ENCODE measurements at regions not wholly inside any gene's neighbourhood (a gene's known extent, or its start where the extent isn't known, plus 50 kb on each side); places are given as distances from the start of the nearest gene placed in this dataset.

DNA sequence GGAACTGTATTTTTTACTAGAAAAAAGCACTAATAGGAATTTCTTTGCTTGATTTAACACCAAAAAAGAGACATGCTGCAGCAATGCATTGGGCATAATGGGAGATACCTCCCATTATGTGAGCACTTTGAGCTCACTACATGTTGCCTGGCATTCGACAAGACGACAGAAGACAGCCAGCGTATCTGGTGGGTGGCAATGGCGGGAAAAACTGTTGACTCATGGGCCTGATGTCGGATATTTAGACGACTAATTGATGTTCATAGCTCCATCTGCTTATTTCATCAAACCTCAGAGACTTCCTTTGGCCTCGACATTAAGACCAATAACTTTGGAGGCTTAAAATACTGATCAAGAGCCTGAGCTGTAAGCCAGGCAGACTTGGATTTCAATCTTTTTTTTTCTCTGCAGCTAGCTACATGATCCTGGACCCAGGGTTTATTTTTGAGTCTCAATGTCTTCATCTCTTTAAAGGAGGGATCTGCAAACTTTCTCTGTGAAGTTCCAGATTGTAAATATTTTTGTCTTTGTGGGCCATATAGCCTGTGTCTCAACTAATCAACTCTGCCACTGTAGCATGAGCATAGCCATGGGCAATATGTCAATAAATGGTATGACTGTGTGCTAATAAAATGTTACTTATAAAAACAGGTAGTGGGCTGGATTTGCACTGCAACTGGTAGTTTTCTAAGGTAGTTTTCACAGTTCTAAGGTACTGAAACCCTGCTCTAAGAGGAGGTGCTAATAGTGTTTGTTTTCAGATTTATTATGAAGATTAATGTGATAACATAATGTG lies 375.1 kb downstream of the METTL15 start:
- DNase-seq (ENCODE audit: low spot score) = no peak

- no peak for DNase-seq (ENCODE audit: low spot score)
These were observed 374.5 kb downstream of the METTL15 start for GRCh38 chr11:28482666-28483065.

- DNase-seq (ENCODE audit: low spot score) = no peak
These were observed 373.7 kb downstream of the METTL15 start for GRCh38 chr11:28481616-28482480.

DNA sequence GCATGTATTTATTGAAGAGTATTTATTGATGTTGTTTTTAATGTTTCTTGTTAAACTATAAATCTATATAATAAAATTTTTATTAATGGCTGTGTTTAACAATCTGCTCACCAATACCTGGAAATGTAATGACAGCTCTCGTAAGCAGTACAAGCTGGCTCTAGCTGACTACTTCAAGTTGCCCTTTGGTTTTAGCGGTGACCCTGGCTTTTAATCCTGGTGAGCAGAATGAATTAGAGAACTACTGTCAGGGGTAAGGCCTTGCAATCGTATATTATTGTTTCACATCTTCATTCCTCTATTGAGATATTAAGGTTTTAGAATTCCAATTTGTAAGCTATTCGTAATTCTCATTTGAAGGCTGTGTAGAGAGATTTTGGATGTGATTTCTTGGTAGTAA lies 372.2 kb downstream of the METTL15 start:
- no peak for DNase-seq (ENCODE audit: low spot score)

DNA sequence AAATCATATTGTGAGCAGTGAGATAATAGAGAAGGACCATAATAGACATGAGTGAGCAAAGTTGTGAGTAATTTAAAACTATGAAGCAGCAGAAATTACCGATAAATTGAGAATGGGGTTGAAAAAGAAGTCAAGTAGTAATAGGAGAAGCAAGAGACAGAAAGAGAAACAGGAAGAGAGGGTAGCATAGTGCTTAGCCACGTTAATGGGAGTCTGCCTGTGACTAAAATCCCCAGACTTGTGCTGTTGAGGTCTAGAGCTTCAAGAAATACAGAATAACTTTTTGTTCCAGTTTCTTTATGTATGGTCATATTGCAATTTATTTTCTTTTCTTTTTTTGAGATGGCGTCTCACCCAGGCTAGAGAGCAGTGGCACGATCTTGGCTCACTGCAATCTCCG lies 368.7 kb downstream of the METTL15 start:
- no peak for DNase-seq (ENCODE audit: low spot score)

DNA sequence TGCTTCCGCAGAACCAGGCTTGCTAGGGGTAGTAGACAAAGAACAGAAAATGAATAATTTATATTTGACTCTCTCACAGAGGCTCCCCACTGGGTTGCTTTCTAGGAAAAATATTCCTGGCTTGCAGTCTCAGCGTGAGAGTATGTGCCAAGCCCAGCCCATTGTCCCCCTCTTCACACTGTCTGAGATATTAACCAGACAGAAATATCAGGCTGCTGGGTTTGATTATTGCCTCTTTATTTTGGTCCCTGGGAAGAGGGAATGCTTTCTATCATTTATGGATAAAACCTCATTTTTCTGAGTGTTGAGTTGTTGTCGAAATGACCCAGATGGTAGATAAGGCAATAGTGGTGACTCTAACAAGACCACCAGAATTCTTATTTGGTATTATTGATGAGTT lies 367.9 kb downstream of the METTL15 start:
- no peak for DNase-seq (ENCODE audit: low spot score)

GRCh38 chr11:28472904-28473303 lies 364.7 kb downstream of the METTL15 start:
- DNase-seq (ENCODE audit: low spot score) = no peak

GRCh38 chr11:28471537-28471936 lies 363.3 kb downstream of the METTL15 start:
- no peak for DNase-seq (ENCODE audit: low spot score)

DNA sequence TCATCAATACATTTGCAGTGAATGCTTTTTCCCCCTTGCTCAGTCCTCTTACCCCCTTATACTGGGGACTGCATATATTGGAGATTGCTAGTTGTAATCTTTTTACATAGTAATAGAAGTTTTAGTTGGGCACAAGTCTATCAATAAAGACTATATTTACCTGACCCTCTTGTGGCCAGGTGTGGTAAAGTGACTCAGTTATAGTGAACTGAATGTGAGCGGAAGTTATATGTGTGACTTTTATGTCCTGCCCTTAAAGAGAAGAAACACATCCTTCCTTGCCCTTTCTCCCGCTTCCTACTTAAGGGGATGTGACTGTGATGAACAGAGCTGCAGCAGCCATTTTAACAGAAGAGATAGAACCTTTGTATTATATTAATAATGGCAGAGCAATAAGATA lies 362.0 kb downstream of the METTL15 start:
- no peak for DNase-seq (ENCODE audit: low spot score)

DNA sequence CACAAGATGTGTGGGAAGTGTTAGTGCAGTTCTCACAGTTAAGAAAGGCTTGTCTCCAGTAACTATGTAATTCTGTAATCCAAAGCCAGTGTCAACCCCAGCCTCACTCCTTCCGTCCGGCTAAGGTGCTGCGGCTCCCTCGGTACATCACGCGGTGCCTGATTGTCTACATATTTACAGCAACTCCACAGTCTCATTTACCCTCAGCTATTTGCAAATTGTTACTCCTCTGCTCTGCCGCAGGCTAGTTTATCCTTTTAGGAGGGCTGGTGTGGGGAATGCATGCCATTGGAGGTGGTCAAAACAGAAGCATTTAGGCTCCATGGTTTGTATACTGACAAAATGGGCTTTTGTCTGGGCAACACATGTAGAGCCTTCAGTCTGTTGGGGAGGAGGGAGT lies 358.3 kb downstream of the METTL15 start:
- DNase-seq (ENCODE audit: low spot score) = no peak

GRCh38 chr11:28464252-28464867 lies 356.2 kb downstream of the METTL15 start:
- no peak for DNase-seq (ENCODE audit: low spot score)

DNA sequence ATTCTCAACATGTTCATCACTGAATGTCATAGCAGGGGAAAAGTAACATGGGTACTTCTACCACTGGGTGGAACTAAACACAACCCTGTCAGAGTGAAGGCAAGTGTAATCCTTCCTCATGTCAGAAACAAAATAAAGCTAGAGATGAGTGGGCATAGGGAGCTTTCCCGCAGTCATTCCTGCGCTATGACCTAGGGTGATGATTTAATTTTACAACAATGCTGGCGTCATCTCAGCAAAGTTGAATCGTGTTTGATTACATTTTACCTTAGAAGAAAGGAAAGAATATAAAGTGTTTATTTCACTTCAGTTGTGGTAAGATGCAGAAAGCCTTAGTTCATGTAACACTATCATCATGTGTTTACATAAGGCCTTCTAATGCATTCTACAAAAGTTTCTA lies 355.6 kb downstream of the METTL15 start:
- DNase-seq (ENCODE audit: low spot score) = no peak

GRCh38 chr11:28461846-28462245 lies 353.7 kb downstream of the METTL15 start:
- no peak for DNase-seq (ENCODE audit: low spot score)

DNA sequence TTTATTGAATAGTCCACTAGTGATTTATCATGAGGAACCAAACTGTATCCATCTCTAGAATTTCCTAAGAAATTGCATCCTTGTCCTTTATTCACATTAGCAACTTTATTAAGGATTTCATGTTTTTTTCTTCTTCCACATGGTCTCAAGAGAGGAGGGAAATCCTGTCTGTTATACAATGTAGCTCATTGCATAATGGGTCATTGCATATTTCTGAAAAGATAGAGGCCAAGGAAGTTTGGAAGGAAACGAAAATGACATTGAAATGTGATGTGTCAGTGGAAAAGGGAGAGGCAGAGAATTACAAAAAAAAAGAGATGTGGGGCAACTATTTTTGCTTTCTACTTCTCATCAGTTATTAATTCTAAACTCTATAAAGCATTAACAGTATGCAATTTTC lies 353.1 kb downstream of the METTL15 start:
- no peak for DNase-seq (ENCODE audit: low spot score)

DNA sequence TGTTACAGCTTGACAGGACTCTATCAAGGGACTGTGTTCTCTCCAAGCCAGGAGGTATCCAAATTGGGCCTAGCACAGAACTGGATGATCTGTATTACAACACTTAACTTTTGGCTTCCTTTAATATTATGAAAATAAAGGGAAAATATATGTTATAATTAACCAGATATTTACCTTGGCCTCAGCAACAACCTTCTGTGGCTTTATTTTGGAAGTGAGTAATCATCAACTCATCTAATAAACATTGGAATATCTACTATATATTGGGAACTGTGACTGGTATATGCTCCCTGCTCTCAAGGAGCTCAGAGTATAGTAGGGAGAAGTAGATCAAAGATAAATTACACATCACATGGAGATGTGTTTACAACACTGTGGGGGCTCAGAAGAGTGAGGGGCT lies 352.2 kb downstream of the METTL15 start:
- DNase-seq (ENCODE audit: low spot score) = no peak

GRCh38 chr11:28459912-28460311 lies 351.7 kb downstream of the METTL15 start:
- no peak for DNase-seq (ENCODE audit: low spot score)

GRCh38 chr11:28457481-28458065 lies 349.4 kb downstream of the METTL15 start:
- no peak for DNase-seq (ENCODE audit: low spot score)

DNA sequence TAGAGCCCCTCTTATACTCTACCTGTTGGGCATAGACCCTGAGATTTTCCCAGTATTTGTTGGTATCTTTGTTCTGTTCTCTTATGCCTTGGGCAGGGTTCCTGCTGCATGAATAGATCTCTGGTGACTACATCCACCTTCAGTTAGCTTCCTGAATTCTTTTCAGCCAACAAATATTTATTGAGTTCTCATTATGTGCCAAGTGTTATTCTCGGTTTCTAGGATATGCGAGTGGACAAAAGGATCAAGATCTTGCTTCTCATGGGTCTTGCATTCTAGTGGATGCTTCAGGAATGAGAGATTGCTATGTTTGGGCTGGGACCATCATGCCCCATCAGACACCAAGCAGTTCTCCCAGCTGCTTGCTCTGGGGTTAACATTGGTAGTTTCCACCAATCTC lies 340.0 kb downstream of the METTL15 start:
- no peak for DNase-seq (ENCODE audit: low spot score)

GRCh38 chr11:28447226-28447625 lies 339.0 kb downstream of the METTL15 start:
- DNase-seq (ENCODE audit: low spot score) = no peak

DNA sequence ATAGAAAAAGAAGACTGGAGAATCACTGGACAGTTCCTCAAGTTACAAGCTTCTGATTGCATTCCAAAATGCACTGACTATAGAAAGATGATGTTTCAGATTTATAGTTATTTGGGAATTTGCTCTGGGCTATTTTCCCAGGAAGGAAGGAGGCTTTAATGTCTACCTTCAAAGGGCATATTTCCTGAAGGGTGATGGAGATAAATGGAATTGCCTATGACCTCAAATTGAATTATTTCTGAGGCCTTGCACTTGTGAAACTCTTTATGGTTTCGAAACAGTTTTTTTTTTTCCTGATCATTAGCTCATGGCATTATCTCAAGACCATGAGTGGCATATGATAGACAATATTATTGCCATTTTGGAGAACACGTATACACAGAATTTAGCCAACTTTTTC lies 333.9 kb downstream of the METTL15 start:
- no peak for DNase-seq (ENCODE audit: low spot score)

DNA sequence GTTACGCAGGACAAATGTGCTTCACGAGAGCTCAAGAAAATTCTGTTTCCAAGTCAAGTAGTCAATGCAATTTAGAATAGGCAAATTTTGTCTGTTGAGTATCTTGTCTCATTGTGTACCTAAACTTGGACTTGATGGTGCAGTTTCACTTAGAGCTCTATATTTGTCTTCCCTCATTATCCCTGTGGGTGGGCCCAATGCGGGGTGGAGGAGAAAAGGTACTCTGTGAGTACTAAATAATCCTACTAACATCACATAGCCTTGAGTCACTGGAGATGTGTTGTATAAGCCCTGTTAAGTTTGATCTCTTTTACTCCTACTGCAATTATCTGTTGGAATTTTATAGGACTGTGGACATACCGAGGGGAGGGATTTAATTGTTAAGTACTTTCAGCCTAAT lies 331.2 kb downstream of the METTL15 start:
- DNase-seq (ENCODE audit: low spot score) = no peak

DNA sequence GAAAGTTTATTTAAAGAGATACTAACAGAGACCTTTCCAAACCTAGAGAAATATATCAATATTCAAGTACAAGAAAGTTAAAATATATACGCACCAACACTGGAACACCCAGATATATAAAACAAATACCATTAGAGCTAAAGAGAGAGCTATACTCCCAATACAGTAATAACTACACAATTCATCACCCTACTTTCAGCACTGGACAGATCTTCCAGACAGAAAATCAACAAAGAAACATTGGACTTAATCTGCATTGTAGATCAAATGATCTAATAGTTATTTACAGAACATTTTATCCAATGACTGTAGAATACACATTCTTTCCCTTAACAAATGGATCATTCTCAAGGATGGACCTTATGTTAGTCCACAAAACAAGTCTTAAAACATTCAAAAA lies 311.9 kb downstream of the METTL15 start:
- no peak for DNase-seq (ENCODE audit: low spot score)
